MM.1S (cell line): ENCODE measurements at regions not wholly inside any gene's neighbourhood (a gene's known extent, or its start where the extent isn't known, plus 50 kb on each side); places are given as distances from the start of the nearest gene placed in this dataset.

Experiments
- DNase-seq: peaks from one replicate; pipeline ENCODE4 v3.0.0-alpha.2; 2015
- H2AFZ ChIP-seq: fragments of 300-600 bp; sonication (generic); 2 replicates; pipeline ENCODE4 v1.6.0; 2016; ENCODE audit warnings: antibody characterized with exemption, low read length
- H3F3A ChIP-seq: fragments of 300-600 bp; sonication (generic); 2 replicates; pipeline ENCODE4 v1.6.1; 2016; ENCODE audit warnings: mild to moderate bottlenecking, antibody characterized with exemption, low read length, moderate library complexity, mixed read lengths; ENCODE audit not compliant: insufficient read depth
- H3K27ac ChIP-seq: fragments of 300-600 bp; sonication (generic); 2 replicates; pipeline ENCODE4 v1.5.1; 2016; ENCODE audit warnings: mild to moderate bottlenecking, low read length
- H3K27me3 ChIP-seq: fragments of 300-600 bp; sonication (generic); replicated peaks from 2 replicates; pipeline ENCODE4 v1.6.0; 2016; ENCODE audit warnings: low read length; ENCODE audit not compliant: insufficient read depth
- H3K36me3 ChIP-seq: fragments of 300-600 bp; sonication (generic); replicated peaks from 2 replicates; pipeline ENCODE4 v1.6.1; 2016; ENCODE audit warnings: mild to moderate bottlenecking, low read length, mixed read lengths; ENCODE audit not compliant: insufficient read depth
- H3K4me1 ChIP-seq: fragments of 300-600 bp; sonication (generic); 2 replicates; pipeline ENCODE4 v1.6.1; 2016; ENCODE audit warnings: low read length, mixed read lengths
- H3K4me2 ChIP-seq: fragments of 300-600 bp; sonication (generic); 2 replicates; pipeline ENCODE4 v1.6.0; 2016; ENCODE audit warnings: low read depth, low read length
- H3K4me3 ChIP-seq: fragments of 300-600 bp; sonication (generic); 2 replicates; pipeline ENCODE4 v1.5.1; 2016; ENCODE audit warnings: low read length, mixed read lengths
- H3K79me2 ChIP-seq: fragments of 300-600 bp; sonication (generic); 2 replicates; pipeline ENCODE4 v1.6.1; 2016; ENCODE audit warnings: mixed run types, low read length, mixed read lengths
- H3K9ac ChIP-seq: fragments of 300-600 bp; sonication (generic); 2 replicates; pipeline ENCODE4 v1.6.1; 2016; ENCODE audit warnings: low read length, mixed read lengths
- H3K9me2 ChIP-seq: fragments of 300-600 bp; sonication (generic); replicated peaks from 2 replicates; pipeline ENCODE4 v1.6.1; 2016; ENCODE audit warnings: mild to moderate bottlenecking, low read length, mixed read lengths; ENCODE audit not compliant: insufficient read depth
- H3K9me3 ChIP-seq: fragments of 300-600 bp; sonication (generic); replicated peaks from 2 replicates; pipeline ENCODE4 v1.6.1; 2016; ENCODE audit warnings: mild to moderate bottlenecking, low read length, mixed read lengths; ENCODE audit not compliant: insufficient read depth
- H4K20me1 ChIP-seq: fragments of 300-600 bp; sonication (generic); 2 replicates; pipeline ENCODE4 v1.6.1; 2016; ENCODE audit warnings: mild to moderate bottlenecking, low read length, moderate library complexity, mixed read lengths; ENCODE audit not compliant: insufficient read depth
- CTCF ChIP-seq: fragments of 300-600 bp; sonication (generic); IDR thresholded peaks from 2 replicates; pipeline ENCODE4 v1.5.1; 2016; ENCODE audit warnings: antibody characterized with exemption, low read length, mixed read lengths
- EZH2 ChIP-seq: fragments of 300-600 bp; sonication (generic); optimal IDR thresholded peaks from 2 replicates; pipeline ENCODE3; 2017; ENCODE audit warnings: low read depth, mild to moderate bottlenecking, antibody characterized with exemption, low read length, mixed read lengths
- EZH2phosphoT487 ChIP-seq: fragments of 300-600 bp; sonication (generic); IDR thresholded peaks from 2 replicates; pipeline ENCODE4 v1.6.1; 2018; ENCODE audit warnings: antibody characterized with exemption, low read length

GRCh38 chr14:96986256-96987085, 189.3 kb downstream of the VRK1 start:
- TF ChIP-seq EZH2phosphoT487, result no peak
- TF ChIP-seq EZH2, result no peak
- no peak for TF ChIP-seq CTCF
- Histone ChIP-seq H4K20me1 (no peaks in the 10 kb centered on the region), H3K9me3 (no peaks in the 10 kb centered on the region), H3K36me3 (no peaks in the 10 kb centered on the region), H3F3A (no peaks in the 10 kb centered on the region), H3K27me3 (no peaks in the 10 kb centered on the region), H3K9ac (no peak overlapping the region), H3K4me2 (no peak overlapping the region), H3K79me2 (no peaks in the 10 kb centered on the region), H3K9me2 (no peaks in the 10 kb centered on the region), H2AFZ (no peak overlapping the region), H3K4me1 (no peaks in the 10 kb centered on the region), H3K27ac (no peak overlapping the region), H3K4me3 (no peak overlapping the region)
- DNase-seq, result no peak

DNA sequence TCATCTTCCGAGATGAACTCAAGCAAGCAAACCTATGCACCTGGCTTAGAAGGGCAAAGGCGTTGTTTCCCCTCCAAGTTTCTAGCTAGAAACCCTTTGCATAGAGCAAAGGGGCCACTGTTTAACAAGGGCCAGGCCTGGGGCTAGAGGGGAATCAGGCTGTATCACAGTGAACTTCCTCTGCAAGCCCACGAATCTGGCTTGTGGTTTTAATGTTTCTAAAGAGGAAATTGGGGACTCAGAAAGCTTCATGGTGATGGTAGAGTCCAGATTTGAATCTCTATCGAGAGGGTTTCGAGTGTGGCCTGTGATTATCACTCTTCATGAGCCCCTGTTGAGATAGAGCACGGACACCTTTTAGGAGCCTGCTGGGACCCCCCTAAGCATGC, 189.9 kb downstream of the VRK1 start:
- Histone ChIP-seq H3K4me2 (no peak overlapping the region), H4K20me1 (no peaks in the 10 kb centered on the region)

GRCh38 chr14:96987771-96988170, 190.6 kb downstream of the VRK1 start:
- TF ChIP-seq EZH2phosphoT487 (no peak), EZH2 (no peak), CTCF (no peak)
- Histone ChIP-seq H3K9me2 (no peaks in the 10 kb centered on the region), H3K4me1 (no peaks in the 10 kb centered on the region), H4K20me1 (no peaks in the 10 kb centered on the region), H3K9me3 (no peaks in the 10 kb centered on the region), H3K9ac (no peak overlapping the region), H2AFZ (no peak overlapping the region), H3K27me3 (no peaks in the 10 kb centered on the region), H3K4me2 (no peak overlapping the region), H3K4me3 (no peak overlapping the region), H3K27ac (no peak overlapping the region), H3K36me3 (no peaks in the 10 kb centered on the region), H3K79me2 (no peaks in the 10 kb centered on the region), H3F3A (no peaks in the 10 kb centered on the region)
- no peak for DNase-seq

More for the DNA sequence above, 189.9 kb downstream of the VRK1 start:
- Histone ChIP-seq H3K4me1 (no peaks in the 10 kb centered on the region), H3K27ac (no peak overlapping the region), H3K9me3 (no peaks in the 10 kb centered on the region), H3K36me3 (no peaks in the 10 kb centered on the region), H3K9ac (no peak overlapping the region), H3F3A (no peaks in the 10 kb centered on the region), H2AFZ (no peak overlapping the region), H3K27me3 (no peaks in the 10 kb centered on the region), H3K9me2 (no peaks in the 10 kb centered on the region), H3K79me2 (no peaks in the 10 kb centered on the region), H3K4me3 (no peak overlapping the region)
- DNase-seq, result no peak
- TF ChIP-seq EZH2 (no peak), EZH2phosphoT487 (no peak), CTCF (no peak)
